Thymus (tissue), 11 donors: ENCODE measurements at regions not wholly inside any gene's neighbourhood (a gene's known extent, or its start where the extent isn't known, plus 50 kb on each side); places are given as distances from the start of the nearest gene placed in this dataset.

ENCODE experiments used
- DNase-seq, 9 donors: peaks; one replicate each; pipeline ENCODE4 v3.0.0-alpha.2; 2013; ENCODE audit warnings: low spot score in 9 of 9, low read depth in 6 of 9, missing footprints in 1 of 9
- H3K27ac ChIP-seq, 2 donors: one replicate each; pipeline ENCODE4 v1.5.1; 2013; ENCODE audit warnings: control low read depth in 1 of 2, low read depth in 1 of 2, low read length in 1 of 2, mild to moderate bottlenecking in 1 of 2, moderate library complexity in 1 of 2
- H3K27me3 ChIP-seq, 2 donors: one replicate each; pipeline ENCODE4 v1.5.1; 2013; ENCODE audit warnings: low read length in 1 of 2; ENCODE audit not compliant: control insufficient read depth in 2 of 2, insufficient read depth in 1 of 2
- H3K36me3 ChIP-seq, 2 donors: one replicate each; pipeline ENCODE4 v1.5.1; 2013; ENCODE audit warnings: low read length in 1 of 2, mild to moderate bottlenecking in 1 of 2, moderate library complexity in 1 of 2; ENCODE audit not compliant: control insufficient read depth in 2 of 2, insufficient read depth in 2 of 2
- H3K4me1 ChIP-seq, 2 donors: one replicate each; pipeline ENCODE4 v1.5.1; 2013; ENCODE audit warnings: low read length in 2 of 2; ENCODE audit not compliant: control insufficient read depth in 2 of 2, insufficient read depth in 2 of 2
- H3K4me3 ChIP-seq, 2 donors: one replicate each; pipeline ENCODE4 v1.5.1; 2013; ENCODE audit warnings: low read length in 2 of 2, control low read depth in 1 of 2, mild to moderate bottlenecking in 1 of 2
- H3K9me3 ChIP-seq, 2 donors: one replicate each; pipeline ENCODE4 v1.5.1; 2013; ENCODE audit warnings: low read length in 1 of 2, mild to moderate bottlenecking in 1 of 2; ENCODE audit not compliant: control insufficient read depth in 2 of 2, insufficient read depth in 1 of 2
- WGBS: extraction: QIAGEN DNeasy Blood & Tissue Kit; methylation state at CpG from one replicate; pipeline ENCODE4 v1.1.7; 2013; 5-methylcytosine and 5-hydroxymethylcytosine counted together
- donor health status: healthy.

DNA sequence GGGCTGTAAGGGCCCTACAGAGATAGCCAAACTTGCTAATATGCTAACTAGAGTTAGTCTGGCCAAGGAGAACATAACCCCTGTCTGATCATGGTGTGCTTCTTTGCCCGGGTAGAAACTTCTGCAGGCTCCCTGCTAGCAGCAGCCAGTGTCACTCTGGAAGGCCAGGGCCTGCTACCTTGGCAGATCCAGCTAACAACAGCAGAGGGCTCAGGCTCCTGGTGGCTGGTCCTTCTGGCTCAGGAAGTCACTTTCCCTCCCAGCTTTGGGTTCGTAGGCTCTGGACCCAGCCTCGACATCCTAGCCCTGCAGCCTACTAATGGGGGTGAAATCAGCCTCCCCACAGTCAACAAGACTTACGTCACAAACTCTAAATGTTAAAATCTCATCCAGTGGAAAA lies 373.7 kb upstream of the RGMA start:
- Histone ChIP-seq H3K9me3 (no peaks in the 10 kb centered on the region), H3K27me3 (no peaks in the 10 kb centered on the region), H3K27ac (no peak overlapping the region), H3K4me1 (peaks cover 0 to 5% of the 10 kb centered on the region in 2 donors), H3K36me3 (no peaks in the 10 kb centered on the region), H3K4me3 (no peak overlapping the region)
- DNase-seq: no peak
- 89% methylated on average over 4 of the region's 4 CpGs for WGBS

DNA sequence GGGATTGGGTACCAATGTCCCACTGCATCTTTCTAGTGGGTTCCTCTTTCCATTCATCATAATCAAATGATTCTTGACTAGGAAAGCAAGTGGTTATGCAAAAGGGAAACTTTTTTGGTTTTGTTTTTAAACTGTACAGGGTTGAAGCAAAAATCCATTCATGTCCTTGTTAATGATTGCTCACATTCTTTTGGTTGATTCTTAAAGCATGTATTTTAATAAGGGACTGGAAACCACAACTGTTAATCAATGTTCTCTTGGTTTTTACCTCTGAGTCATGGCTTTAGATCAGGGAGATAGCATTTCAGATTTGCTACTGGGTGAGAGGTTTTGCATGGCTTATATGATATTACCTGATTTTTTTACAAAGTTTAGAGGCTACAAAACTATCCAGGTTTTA lies 371.7 kb upstream of the RGMA start:
- H3K4me3 ChIP-seq: no peak overlapping the region
- no peaks in the 10 kb centered on the region for H3K27me3 ChIP-seq
- H3K36me3 ChIP-seq: no peaks in the 10 kb centered on the region
- no peak for DNase-seq
- no peaks in the 10 kb centered on the region for H3K9me3 ChIP-seq
- no peaks in the 10 kb centered on the region for H3K4me1 ChIP-seq
- no peak overlapping the region for H3K27ac ChIP-seq

DNA sequence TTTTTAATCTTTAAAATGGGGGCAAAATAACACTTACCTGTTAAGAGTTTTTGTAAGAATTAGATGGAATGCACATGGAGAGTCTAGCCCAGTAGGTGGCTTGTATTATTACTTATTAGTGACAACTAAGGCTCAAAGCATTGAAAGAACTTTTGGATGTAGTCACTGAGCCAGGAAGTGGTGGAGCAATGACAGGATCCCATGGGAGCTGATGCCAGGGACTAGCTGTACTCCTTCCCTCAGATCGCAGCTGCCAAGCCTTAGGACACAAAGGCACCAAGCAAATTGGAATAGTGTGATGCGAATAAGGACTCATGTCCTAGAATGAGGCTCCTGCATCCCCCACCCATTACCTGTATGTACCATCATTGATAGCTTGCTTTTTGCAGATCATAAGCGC lies 370.4 kb upstream of the RGMA start:
- WGBS: 96% methylated on average over 3 of the region's 3 CpGs
- H3K9me3 ChIP-seq: no peaks in the 10 kb centered on the region
- no peak overlapping the region for H3K27ac ChIP-seq
- DNase-seq: no peak
- H3K4me3 ChIP-seq: no peak overlapping the region
- no peaks in the 10 kb centered on the region for H3K4me1 ChIP-seq
- H3K27me3 ChIP-seq: no peaks in the 10 kb centered on the region
- no peaks in the 10 kb centered on the region for H3K36me3 ChIP-seq

DNA sequence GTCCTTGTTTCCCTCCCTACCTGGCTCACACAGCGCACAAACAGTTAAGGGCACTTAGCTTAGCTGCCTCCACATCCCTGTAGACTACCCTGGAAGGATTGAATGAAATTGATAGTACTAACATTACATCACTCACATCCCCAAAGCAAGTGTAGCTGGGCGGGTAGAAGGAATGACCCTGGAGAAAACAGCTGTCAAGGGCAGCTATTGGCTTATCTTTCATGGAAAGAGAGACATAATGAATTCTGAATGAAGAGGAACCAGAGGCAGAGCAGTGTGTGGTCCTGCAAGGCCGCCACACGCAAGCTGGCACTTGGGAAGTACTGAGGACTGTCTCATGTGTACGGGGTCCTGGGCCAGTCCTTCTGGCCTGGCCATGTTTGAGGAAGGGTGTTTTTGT lies 369.6 kb upstream of the RGMA start:
- H3K4me3 ChIP-seq: no peak overlapping the region
- H3K36me3 ChIP-seq: no peaks in the 10 kb centered on the region
- H3K27ac ChIP-seq: no peak overlapping the region
- no peak for DNase-seq
- no peaks in the 10 kb centered on the region for H3K27me3 ChIP-seq
- no peaks in the 10 kb centered on the region for H3K4me1 ChIP-seq
- 90% methylated on average over 5 of the region's 5 CpGs for WGBS
- H3K9me3 ChIP-seq: no peaks in the 10 kb centered on the region

DNA sequence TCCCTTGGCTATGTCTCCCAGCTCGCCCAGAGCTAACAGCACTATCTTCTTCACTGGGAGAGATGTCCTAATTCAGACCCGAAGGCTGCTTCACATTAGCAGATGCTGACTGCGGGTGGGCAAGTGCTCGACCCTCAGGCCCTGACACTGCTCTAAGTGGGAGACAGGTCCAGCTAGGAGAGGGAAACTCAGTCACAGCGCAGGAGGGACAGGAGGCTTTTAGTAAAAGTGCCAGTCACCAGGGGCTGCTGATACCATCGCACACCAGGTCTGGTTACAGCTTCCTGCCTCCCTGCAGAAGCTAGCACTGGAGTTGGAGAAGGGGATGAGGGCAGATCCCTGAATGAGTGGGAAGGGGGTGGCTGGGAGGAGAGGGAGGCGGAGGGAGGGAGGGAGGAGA lies 365.8 kb upstream of the RGMA start:
- H3K27ac ChIP-seq: no peak overlapping the region
- 74% methylated on average over 7 of the region's 7 CpGs for WGBS
- no peaks in the 10 kb centered on the region for H3K9me3 ChIP-seq
- no peaks in the 10 kb centered on the region for H3K27me3 ChIP-seq
- no peaks in the 10 kb centered on the region for H3K36me3 ChIP-seq
- no peaks in the 10 kb centered on the region for H3K4me1 ChIP-seq
- DNase-seq: no peak
- no peak overlapping the region for H3K4me3 ChIP-seq

DNA sequence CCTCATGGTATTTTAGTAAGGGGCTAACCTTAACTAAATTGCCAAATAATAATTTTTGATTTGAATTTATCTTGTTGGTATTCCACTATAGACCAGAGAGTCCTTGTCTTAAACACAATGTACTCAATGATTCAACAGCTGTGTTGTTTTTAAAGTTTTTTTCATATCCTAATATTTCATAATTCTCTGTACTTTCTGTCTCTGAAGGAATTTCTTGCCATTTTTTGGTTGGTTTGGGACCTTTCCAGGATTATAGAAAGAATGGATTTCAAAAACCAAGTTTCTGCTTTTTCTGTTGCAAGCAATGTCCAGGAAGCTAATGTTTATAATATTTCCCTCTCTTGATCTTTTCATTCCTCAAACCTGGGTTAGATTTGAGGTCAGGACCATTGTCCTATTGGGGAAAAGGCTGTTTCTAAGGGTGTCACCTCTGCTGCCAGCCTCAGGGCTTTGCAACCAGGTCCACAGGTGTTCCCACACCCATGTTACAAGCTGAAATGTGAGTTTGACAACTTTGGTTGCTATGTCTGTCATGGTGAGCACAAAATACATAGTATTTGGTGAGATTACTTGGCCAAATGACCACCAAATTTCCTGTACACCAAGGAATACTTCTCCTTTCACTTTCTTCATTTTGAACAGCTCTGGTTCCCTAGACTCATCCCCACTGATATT lies 363.7 kb upstream of the RGMA start:
- no peaks in the 10 kb centered on the region for H3K9me3 ChIP-seq
- H3K27ac ChIP-seq: no peak overlapping the region

DNA sequence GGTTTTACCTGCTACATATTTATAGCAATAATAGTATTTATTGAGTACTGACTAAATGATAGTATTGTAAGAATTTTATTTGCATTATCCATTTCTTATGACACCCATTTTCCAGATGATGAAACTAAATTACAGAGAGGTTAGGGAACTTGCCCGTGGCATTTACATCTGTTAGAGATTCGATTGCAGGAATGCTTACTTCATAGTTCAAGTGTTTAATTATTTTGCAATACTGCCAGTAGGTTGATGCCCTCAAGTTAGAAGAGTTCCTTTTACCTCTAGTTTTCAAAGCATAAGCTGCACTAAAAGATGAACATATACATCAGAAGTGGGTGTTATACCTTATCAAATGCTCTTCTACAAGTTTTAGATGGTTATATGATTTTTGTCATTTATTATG lies 362.8 kb upstream of the RGMA start:
- H3K27me3 ChIP-seq: no peaks in the 10 kb centered on the region
- H3K27ac ChIP-seq: no peak overlapping the region
- DNase-seq: no peak
- no peaks in the 10 kb centered on the region for H3K4me1 ChIP-seq
- no peaks in the 10 kb centered on the region for H3K36me3 ChIP-seq
- no peaks in the 10 kb centered on the region for H3K9me3 ChIP-seq
- WGBS: 91% methylated on average over 2 of the region's 2 CpGs
- H3K4me3 ChIP-seq: no peak overlapping the region

More for the DNA sequence above, 363.7 kb upstream of the RGMA start:
- no peak for DNase-seq
- Histone ChIP-seq H3K4me1 (no peaks in the 10 kb centered on the region), H3K27me3 (no peaks in the 10 kb centered on the region), H3K4me3 (no peak overlapping the region), H3K36me3 (no peaks in the 10 kb centered on the region)

DNA sequence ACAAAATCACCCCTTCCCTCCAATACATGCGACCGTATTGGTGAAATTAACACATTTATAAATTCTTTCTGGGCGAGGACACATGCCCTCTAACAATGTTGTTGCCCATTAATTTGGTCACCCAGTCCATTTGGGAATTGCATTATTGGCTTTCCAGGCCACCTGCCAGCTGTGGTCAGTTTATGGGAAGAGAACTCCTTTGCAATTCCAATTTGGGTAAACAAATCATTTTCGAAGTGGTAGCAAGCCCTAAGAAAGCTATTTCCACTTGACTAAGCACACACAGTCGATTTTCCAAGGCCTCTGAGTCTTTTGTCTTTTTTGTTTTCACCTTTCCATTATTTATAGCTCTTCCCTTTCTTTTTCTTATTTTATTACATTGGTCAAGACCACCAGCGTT lies 362.3 kb upstream of the RGMA start:
- no peak overlapping the region for H3K4me3 ChIP-seq
- H3K9me3 ChIP-seq: no peaks in the 10 kb centered on the region
- no peaks in the 10 kb centered on the region for H3K4me1 ChIP-seq
- WGBS: 82% methylated on average over 6 of the region's 6 CpGs
- no peaks in the 10 kb centered on the region for H3K27me3 ChIP-seq
- H3K27ac ChIP-seq: no peak overlapping the region
- no peak for DNase-seq
- H3K36me3 ChIP-seq: no peaks in the 10 kb centered on the region

DNA sequence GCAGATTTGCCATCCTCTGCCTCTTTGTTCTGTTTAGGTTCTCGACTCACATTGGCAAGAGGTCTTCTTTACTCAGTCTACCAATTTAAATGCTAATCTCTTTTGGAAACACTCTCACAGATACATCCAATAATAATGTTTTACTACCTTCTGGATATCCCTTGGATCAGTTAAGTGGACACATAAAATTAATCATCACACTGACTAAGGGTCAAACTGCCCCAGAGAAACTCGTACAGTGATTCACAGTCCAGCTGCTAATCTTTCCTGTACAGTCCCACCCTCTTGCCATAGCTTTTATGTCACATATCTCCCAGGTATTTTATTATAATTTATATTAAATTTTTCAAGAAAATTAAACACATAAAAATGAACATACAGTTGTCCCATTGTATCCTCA lies 360.8 kb upstream of the RGMA start:
- no peak overlapping the region for H3K4me3 ChIP-seq
- no peaks in the 10 kb centered on the region for H3K27me3 ChIP-seq
- no peaks in the 10 kb centered on the region for H3K4me1 ChIP-seq
- DNase-seq: no peak
- no peak overlapping the region for H3K27ac ChIP-seq
- no peaks in the 10 kb centered on the region for H3K9me3 ChIP-seq
- H3K36me3 ChIP-seq: no peaks in the 10 kb centered on the region
- WGBS: 92% methylated on average over 2 of the region's 2 CpGs

DNA sequence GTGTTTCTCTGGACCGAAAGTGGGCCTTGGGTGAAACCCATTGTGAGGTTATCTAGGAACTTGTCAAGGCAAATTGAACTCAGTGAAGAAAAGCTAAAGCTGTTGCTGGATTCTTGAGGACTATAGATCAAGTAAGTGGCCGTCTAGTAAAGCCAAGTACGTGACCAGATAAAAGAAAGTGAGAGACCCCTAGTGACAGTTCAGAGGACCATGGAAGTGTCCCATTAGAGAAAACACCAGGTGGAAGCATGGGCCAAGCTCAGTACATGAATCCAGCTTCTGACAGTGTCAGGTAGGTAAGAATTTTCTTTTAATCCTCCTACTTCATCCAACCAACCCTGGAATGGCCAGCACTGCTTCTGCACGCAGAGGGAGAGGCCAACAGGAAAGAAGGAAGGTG lies 349.3 kb upstream of the RGMA start:
- H3K9me3 ChIP-seq: no peaks in the 10 kb centered on the region
- no peak for DNase-seq
- H3K4me1 ChIP-seq: no peaks in the 10 kb centered on the region
- H3K4me3 ChIP-seq: no peak overlapping the region
- H3K36me3 ChIP-seq: no peaks in the 10 kb centered on the region
- H3K27ac ChIP-seq: no peak overlapping the region
- 49% methylated on average over 4 of the region's 4 CpGs for WGBS
- no peaks in the 10 kb centered on the region for H3K27me3 ChIP-seq
